GM18517 (cell line): ENCODE measurements at regions not wholly inside any gene's neighbourhood (a gene's known extent, or its start where the extent isn't known, plus 50 kb on each side); places are given as distances from the start of the nearest gene placed in this dataset.

ENCODE experiments used
- ATAC-seq: cut with Tn5 transposase; IDR thresholded peaks from one replicate; pipeline ENCODE4 v1.9.1; 2021; ENCODE audit warnings: mild to moderate bottlenecking, moderate library complexity; ENCODE audit not compliant: unreplicated experiment

DNA sequence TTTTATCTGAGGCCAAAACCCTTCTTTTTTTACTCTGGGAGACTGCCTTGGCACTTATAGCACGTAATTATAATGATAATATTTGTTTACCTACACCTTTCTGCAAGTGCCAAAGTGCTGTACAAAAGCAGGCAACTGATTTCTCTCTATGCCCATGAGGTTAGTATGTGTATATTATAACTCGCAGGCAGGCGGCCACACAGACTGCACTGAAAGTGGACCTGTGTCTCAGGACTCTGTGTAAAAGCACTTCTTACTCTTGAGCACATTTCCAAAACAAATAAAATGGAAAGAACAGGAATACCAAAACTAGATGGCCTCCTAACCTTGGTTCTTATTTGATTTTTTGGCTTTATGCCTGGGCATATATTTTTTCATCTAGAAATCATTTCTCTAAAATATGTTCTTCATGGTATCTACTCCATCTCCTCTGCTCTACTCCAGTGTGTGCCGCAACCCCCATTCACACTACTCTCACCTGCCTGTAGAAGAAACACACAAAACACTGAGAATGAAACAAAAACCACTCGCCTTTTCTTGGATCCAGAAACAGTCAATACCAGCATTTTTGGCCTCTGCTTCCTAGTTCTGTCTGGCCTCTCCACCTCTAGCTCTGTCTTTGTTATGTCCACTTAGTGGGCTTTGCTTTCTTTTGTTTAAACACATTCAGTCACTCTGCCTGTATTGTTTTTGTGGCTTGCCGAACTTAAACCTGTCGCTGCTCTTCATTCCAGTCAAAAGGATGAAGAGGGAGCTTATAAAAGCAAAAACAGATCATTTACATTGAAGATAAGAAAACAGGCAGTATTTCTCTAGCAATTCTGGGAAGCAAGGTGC is 934.5 kb upstream of the TENM3 start:
- ATAC-seq, result no peak

DNA sequence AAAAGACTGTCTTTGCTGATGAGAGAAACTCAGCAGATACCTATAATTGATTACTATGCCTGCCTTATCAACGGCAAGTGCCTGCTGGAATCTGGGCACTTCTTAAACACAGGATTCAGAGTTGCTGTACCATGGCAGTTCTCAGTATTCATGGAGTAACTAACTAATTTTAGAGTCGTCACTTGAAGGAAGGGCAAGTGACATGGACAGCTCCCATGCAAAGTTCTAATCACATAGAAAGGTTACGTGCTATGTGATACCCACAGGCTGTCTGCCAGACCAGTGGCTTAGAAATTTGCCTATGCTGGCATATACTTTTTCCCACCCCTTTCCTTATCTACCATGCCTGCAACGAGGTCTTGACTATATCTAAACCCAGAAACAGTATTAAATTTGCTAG is 931.1 kb upstream of the TENM3 start:
- ATAC-seq, result no peak

DNA sequence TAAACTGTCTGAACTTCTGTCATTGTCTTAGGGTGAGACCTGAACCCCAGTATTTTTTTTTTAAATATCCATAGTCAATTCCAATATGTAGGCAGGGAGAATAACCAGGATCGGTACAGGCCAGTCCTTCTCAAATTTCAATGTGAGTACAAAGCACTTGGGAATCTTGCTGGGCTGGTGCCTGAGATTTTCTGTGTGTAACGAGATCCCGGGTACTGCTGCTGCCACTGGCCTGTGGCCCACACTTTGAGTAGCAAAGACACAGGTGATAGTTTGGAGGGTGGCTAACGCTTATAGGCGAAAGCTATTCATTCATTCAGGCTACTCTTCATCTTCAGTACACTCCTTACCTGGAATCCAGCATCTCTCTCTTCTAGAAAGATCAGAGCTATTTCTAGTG is 923.6 kb upstream of the TENM3 start:
- no peak for ATAC-seq

DNA sequence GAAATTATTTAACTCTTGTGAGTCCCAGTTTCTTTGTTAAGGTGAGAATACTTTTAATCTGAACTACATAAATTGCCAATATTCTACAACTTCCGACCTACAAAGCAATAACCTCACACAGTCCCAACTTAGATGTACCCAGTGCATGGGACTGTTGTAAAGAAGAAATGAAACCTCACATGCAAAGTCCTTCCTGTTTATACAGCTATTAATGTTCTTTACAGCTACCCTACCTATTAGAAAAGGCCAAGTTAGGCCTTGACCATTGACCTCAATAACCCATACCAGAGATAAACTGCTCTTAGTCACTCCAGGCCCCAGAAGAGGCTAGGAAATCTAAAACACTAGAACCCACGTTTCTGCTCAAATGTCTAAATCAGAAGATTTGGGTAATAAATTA is 920.1 kb upstream of the TENM3 start:
- peak; percentile 73 for ATAC-seq

DNA sequence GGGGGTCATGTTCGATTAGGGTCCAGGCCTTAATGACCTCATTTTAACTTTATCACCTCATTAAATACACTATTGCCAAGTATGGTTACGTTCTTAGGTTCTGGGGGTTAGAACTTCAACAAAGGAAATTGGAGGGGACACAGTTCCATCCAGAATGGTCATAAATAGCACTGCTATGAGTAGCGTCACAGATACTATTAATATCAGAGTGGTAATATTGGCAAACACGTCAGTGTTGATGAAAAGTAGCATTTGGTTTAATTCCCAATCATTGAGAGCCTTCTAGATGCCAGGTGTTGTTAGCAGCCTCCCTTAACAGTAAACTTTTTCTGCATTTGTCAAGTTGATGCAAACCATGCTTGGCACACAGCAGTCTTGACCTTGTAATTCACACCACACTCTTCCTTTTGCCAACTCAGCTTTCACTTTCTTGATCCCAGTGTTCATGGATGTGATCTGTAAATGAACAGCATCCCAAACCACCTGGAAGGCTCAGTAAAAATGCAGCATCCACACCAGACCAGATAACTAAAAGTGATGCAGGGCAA is 912.5 kb upstream of the TENM3 start:
- ATAC-seq, result no peak

DNA sequence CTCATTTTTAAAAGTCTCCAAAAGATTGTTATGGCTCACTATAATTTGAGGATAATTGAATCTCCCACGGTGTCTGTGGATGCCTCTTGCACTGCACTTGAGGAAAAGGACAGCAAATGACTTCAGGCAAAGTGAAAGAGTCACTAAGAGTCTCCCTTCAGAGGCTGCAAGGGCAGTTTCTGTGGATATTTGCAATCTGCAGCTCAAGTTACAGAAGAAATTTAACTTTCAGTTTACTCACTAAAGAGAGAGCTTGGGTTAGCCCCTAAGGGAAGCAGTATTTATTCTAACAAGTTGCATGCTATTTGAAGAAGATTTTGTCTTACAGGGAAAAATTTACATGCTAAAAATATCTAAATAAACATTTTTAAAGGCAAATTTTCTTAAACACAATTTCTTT is 912.0 kb upstream of the TENM3 start:
- no peak for ATAC-seq

DNA sequence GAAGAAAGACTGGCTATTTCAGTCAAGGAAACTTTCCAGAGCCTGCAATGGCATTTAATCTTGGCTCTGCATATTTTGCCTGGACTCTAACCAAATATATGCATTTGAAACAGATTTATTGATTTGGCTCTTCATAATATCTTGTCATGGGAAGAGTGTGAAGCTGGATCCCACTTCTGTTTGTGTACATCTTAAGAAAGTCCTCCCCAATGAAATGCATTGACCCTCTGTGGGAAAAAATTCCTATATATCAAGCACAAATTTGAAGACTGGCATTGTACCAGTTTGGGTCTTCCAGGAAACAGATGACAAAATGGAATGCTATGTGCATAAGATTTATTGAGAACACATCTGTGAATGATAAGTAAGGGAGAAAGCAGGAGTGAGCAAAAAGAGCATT is 897.3 kb upstream of the TENM3 start:
- ATAC-seq, result no peak

DNA sequence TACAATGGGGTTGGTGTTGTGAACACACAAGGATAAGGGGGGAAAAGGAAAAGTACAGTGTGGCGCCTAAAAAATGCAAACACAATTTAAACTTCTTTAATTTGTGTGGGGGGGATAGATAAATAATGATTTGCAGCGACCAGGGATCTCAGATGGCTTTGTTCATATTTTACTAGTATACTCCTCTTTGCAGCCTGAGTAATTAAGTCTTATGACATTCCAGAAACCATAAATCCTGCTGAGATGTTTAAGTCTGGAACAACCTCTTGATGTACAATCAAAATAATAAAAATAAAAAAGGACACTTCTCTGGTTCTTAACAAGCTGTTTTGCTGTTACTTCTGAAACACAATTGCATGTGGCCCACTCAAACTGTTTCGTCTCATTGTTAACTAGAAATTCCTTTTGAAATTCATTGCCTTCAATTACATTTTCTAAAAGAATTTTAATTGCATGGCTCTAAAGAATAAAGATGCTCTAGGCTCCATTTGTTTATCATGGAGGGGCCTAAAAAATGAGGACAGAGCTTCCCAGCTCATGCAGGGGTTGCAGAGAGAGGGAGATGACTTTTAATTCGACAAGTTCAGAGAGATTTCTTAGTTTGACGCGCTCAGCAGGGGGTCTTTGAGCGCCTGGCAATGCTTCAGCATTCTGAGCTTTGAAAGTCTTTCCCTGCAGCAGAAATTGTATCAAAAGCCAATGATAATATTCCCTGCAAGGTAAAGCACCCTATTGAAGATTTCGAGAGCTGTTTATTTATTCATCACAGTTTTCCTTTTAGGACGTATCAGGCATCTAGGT is 892.4 kb upstream of the TENM3 start:
- ATAC-seq, result no peak

DNA sequence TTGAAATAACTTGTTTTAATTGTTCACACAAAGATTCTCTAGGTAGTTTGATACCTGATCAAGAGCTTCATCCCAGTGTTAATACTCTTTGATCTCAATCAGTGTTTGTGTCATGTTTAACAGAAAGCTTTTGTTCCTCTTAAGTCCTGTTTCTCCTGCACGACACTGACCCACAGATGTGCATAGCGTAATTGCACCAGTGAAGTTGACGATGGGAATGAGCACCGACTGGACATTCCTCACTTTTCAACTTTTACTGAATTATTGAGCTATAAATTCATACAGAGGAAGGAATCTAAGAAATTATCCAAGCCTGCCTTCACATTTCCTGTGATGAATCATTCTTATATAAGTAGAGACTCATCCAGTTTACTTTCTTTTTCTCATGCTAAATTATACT is 878.7 kb upstream of the TENM3 start:
- ATAC-seq, result no peak

DNA sequence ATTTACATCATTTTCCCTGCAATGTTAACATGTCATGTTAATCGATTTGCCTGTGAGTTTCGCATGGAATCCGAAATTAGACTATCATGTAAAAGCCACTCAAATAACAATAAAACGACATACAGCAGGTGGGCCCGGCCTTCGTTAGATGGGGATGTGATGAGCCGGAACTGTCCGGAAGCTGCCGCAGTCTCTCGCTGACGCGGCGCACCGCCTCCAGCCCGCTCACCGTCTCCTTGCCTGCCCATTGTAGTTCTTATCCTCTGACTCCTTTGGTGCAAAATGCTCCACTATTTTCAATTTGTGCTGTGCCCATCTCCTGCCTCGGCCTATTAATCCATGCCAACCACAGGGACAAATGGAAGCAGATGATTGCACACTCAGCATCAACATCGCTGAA is 877.5 kb upstream of the TENM3 start:
- ATAC-seq, result no peak

DNA sequence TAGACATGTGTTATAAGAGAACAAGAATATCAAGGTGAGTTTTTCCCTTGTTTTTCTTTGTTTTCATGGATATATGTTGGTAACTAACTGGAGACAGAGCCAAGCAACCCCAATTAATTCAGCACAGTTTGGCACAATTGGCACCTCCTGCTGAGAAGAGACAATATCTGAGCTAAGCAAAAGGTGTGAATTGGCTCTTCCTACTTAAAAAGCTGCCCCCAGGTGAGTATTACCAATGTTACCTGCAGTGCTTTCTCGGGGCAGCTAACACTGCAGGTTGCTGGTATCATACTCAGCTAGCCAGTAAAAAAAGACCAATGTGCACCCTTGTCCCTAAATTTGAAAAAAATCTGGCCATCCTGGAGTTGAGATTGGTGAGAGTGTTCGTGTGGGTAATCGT is 871.2 kb upstream of the TENM3 start:
- no peak for ATAC-seq

DNA sequence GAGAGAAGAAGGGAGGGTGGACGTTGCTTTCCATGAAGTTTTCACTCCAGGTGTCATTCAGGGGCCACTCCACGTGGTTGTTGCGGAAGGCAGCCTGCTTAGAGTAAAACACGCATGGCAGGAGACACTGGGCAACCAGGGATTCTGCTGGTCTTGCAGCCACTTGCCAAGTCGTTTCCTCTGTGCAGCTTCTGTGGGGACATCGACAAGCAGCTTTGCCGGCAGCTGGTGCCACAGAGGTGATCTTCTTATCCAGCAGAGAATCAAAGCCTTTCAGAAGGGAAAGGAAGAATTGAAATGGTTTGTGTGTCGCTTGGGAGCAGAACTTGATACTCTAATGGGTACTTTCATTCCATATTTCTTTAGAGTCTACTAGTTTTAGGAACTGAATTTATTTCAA is 867.1 kb upstream of the TENM3 start:
- no peak for ATAC-seq

DNA sequence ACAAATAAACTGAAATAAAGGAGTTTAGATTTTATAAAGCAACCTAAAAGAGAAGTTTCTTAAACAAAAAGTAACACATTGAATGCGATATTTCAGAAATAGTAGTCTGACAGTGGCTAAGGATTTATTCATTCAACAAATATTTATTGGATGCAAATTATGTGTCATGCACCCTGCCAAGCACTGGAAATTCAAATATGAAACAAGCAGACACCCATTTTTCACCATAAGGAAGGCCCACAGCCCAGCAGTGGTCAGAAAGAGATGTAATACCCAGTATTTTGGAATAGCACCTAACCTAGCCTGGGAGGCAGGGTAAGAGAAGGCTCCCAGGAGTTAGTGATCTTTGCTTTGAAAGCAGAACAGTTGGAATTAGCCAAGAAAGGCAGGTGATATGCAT is 855.1 kb upstream of the TENM3 start:
- no peak for ATAC-seq

DNA sequence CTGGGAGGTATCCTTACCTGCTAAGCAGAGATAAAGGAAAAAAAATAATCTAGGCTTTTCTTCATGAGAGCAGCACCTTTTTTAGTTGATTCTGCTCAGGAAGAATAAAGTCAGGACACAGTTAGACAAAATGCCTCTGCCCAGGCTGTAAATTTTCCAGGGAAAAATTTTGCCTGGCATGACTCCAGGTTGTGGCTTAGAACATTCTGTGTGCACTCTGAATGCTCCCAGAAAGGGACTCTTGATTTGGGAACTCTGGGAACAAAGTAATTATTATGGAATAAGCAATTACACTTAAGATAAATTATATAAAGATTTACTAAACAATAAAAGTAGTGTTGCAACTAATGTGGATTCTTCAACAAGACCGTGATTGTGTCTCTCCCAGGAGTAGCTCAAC is 826.2 kb upstream of the TENM3 start:
- ATAC-seq, result no peak

DNA sequence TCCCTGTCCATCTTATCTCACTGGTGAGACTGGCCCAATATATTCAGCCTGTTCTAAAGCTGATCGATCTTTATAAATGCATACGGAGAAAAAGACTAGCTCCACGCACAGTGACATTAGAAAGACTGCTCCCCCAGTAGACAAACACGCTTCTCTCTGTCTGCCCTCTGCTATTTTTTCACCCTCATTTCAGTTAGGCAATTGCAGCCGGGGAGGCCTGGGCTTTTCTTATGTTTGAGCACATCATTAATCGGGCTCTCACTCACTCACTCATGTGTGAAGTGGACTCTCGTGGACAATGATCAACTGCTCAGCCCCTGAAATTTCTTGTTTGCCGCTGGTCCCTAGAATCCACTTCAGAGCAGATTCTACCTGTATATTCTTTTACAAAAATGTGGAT is 824.7 kb upstream of the TENM3 start:
- no peak for ATAC-seq

DNA sequence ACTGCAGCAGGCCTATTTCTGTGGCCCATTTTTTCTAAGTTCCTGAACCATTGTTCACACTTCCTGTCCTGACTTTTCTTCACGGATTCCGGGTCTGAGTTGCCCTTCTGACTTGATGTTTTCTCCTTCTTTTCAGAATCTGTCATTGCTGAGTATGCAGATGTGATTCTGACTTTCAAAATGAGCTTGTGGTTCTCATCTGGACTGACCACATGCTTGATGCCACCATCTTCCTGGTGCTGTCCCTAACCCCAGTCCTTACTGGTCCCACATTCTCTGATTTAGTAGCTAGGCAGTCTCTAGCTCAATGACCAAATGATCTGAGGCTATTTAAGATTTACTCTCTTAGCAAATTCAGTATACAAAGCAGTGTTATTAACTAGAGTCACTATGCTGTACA is 822.3 kb upstream of the TENM3 start:
- ATAC-seq, result no peak

DNA sequence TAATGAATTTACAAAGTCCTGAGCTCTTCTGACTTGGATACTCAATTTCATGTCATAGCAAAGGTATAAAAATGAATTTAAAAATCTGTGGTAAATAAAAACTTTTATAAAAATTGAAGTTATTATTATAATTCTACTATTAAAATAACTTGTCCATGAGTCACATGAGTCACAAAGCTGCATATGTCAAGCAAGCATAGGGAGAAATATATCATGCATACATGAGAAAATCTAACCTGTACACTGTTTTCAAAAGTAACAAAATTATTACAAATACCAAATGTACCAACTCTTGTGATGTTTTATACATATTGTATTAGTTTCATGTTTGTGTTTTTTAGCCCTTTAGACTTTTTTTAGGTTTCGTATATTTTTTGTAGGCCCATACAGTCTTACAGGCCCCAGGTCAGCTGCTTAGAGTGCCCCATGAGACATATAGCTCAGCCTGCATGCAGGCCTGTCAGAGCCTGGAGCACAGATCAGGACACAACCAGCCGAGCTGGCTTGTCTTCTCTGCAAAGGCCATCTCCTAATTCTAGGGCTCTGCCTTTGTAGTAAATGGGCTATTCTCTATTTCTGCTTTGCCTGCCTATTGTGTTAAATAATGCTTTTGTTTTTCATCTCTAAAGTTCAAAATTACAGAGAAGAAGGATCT is 818.7 kb upstream of the TENM3 start:
- no peak for ATAC-seq

DNA sequence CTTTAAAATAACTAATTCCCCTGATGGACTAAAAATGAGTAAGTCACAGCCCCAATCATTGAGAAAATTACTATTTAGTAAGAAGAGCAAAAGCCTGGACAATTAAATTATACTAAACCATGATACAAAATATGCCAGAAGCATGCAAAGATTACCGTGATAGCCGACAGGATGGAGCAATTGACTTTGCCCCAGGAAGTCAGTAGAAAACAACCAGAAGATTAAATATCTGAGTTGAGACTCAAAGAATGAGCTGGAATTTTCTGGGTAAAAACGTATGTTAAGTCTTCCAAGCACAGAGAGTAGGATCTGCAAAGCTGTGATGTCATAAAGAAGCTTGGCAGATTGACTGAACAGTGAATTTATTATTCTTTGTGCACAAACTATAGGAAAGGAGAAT is 816.1 kb upstream of the TENM3 start:
- no peak for ATAC-seq

DNA sequence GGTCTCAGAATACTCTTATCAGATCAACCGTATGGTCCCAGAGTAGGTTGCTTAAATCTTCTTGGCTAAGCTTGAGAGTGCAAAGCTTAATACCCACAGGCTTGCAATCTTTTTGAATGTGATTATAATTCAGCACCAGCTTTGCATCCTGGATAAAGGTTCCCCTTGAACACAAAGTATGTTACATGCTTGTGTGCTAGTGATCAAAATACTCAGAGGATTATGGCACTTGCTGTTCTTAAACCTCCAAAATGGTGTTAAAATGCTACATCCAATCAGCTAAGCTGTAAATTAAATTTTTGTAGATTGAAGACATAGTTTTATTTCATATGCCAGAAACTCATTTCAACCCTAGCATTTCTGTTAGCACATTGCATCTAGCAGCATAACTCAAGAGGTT is 812.2 kb upstream of the TENM3 start:
- no peak for ATAC-seq

DNA sequence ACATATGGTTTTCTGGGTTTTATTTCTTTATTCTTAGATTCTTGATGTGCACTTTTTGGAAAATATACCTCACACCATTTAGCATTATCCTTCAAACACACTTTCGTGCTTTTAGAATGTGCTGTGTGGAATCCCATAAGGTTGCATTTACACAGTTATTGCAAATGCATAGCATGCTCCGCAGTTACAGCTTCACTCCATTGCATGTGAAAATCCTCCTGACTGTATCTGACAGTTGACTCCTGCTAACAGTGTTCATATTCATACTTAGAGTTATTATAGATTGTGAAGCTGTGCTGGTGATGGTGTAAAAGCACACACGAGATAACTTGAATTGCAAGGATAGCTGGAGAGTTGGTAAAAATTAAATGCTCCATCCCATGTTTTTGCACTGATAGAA is 811.5 kb upstream of the TENM3 start:
- ATAC-seq, result no peak

DNA sequence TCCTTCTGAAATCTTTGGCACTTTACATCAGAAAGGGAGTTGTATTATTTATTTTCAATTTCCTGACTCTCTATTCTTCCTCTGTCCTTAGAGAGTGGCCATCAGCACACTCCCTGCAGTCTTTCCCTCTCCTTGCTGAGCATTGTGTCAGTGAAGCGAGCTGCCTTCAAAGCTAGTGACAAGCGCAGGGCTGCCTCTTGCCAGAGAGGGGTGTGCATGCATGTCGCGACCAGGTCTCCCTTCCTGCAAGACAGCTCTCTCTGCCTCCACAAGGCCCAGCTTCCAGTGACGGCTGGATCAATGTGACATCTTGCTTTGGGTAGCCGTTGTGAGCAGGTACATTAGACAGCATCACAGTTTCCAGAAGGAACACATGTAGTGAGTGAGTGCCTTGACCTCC is 810.9 kb upstream of the TENM3 start:
- ATAC-seq, result no peak

DNA sequence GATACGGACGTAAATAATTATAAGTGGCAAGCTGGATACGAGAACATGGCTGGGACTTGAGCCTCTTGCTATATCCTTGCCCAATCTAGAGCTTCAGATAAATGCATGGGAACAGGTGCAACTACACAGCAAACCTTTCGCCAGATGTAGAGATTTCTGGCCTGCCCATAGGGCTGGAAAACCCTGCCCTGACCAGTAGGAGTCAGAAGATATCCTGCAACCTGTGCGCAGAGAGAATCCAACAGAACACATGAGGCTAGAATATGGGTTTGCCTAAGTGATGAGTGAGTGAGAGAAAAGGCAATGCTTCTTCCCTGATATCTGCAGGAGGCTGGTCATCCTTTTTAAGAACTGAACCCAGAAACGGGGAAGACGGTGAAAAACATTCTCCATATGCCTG is 805.3 kb upstream of the TENM3 start:
- no peak for ATAC-seq
